SK-N-MC (cell line): ENCODE measurements at regions not wholly inside any gene's neighbourhood (a gene's known extent, or its start where the extent isn't known, plus 50 kb on each side); places are given as distances from the start of the nearest gene placed in this dataset.
"Not testable (repeated sequence)": the region's sequence is repeated elsewhere in the genome, so short reads cannot be mapped to it uniquely, and the experiment has no call there.

Source experiments
- DNase-seq: peaks from one replicate; pipeline ENCODE4 v3.0.0-alpha.2; 2011; ENCODE audit warnings: low read depth, low spot score
- H3K27ac ChIP-seq: fragments of 200-600 bp; sonication (generic); 2 replicates; pipeline ENCODE4 v1.5.1; 2016; ENCODE audit warnings: mixed run types
- H3K36me3 ChIP-seq: fragments of 200-600 bp; sonication (generic); 2 replicates; pipeline ENCODE4 v1.6.1; 2017; ENCODE audit warnings: antibody characterized with exemption, low read length, mixed read lengths; ENCODE audit not compliant: insufficient read depth
- H3K4me3 ChIP-seq: fragments of 200-600 bp; sonication (generic); 2 replicates; pipeline ENCODE4 v1.5.1; 2016
- H3K9ac ChIP-seq: fragments of 200-600 bp; sonication (generic); 2 replicates; pipeline ENCODE4 v1.8.0; 2017; ENCODE audit warnings: mixed run types, mixed read lengths; ENCODE audit not compliant: insufficient read length
- H3K9me3 ChIP-seq: fragments of 200-600 bp; sonication (generic); 2 replicates; pipeline ENCODE4 v1.6.1; 2017; ENCODE audit warnings: low read depth, mild to moderate bottlenecking, antibody characterized with exemption, low read length, moderate library complexity, mixed read lengths
- EZH2 ChIP-seq: fragments of 200-600 bp; sonication (generic); IDR thresholded peaks from one replicate; pipeline ENCODE4 v1.6.1; 2017; ENCODE audit warnings: antibody characterized with exemption
- FOXP2 ChIP-seq: optimal IDR thresholded peaks from 2 replicates; pipeline ENCODE3; 2011; ENCODE audit warnings: mild to moderate bottlenecking, moderate library complexity; ENCODE audit not compliant: insufficient read depth; ENCODE audit errors: extremely low read length, control extremely low read depth
- POLR2AphosphoS5 ChIP-seq: IDR thresholded peaks from 2 replicates; pipeline ENCODE4 v1.6.1; 2012; ENCODE audit warnings: mild to moderate bottlenecking, low read depth, low read length, borderline replicate concordance

- H3K27ac ChIP-seq: no peak overlapping the region
- no peak overlapping the region for H3K4me3 ChIP-seq
- no peak for TF ChIP-seq FOXP2
- no peak for TF ChIP-seq EZH2
- no peak for TF ChIP-seq POLR2AphosphoS5
- H3K9me3 ChIP-seq: no peaks in the 10 kb centered on the region
- no peak overlapping the region for H3K9ac ChIP-seq
- H3K36me3 ChIP-seq: no peaks in the 10 kb centered on the region
- DNase-seq: no peak
Measured at GRCh38 chr1:78263946-78264345, 218.2 kb downstream of the GIPC2 start.

DNA sequence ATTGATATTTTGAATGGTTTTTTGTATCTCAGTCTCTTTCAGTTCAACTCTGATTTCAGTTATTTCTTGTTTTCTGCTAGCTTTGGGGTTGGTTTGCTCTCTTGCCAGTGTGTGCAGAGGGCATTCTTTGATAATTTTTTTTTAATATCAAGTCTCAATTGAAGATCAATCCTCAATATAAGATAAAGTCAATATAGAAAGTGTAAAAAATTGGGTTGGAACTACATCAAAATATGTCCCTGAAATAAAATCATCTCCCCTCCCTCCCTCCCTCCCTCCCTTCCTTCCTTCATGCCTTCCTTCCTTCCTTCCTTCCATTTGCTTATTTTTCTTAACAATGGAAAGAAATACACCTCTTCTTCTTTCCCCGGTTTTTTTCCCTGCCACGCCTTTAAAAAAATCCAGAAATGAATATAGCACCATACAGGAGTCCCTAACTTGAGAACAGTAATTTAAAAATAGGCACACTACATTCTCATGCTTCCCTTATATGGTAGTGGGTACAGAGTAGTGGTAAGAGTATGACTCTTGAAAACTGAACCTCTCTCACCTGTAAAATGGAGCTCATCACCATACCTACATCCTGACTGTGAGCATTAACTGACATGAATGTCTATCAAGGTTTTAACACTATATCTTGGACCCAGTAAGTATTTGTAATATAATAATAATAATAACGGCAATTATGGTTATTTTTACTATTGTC lies 221.9 kb downstream of the GIPC2 start:
- H3K36me3 ChIP-seq: no peaks in the 10 kb centered on the region

GRCh38 chr1:78269591-78269990 lies 221.2 kb upstream of the PTGFR start:
- H3K4me3 ChIP-seq: no peak overlapping the region
- no peaks in the 10 kb centered on the region for H3K9me3 ChIP-seq
- TF ChIP-seq FOXP2 (no peak), POLR2AphosphoS5 (no peak), EZH2 (no peak)
- no peak overlapping the region for H3K9ac ChIP-seq
- no peaks in the 10 kb centered on the region for H3K36me3 ChIP-seq
- no peak for DNase-seq
- H3K27ac ChIP-seq: no peak overlapping the region

More for the DNA sequence above, 221.9 kb downstream of the GIPC2 start:
- no peak overlapping the region for H3K9ac ChIP-seq
- no peaks in the 10 kb centered on the region for H3K9me3 ChIP-seq
- no peak overlapping the region for H3K27ac ChIP-seq
- no peak for DNase-seq
- no peak overlapping the region for H3K4me3 ChIP-seq
- TF ChIP-seq EZH2: no peak
- TF ChIP-seq POLR2AphosphoS5: no peak
- no peak for TF ChIP-seq FOXP2

- H3K36me3 ChIP-seq, DNase-seq, H3K4me3 ChIP-seq, H3K9me3 ChIP-seq, H3K9ac ChIP-seq: not testable (repeated sequence)
- H3K27ac ChIP-seq: peak overlapping the region; percentile 53; the same call in 1 of the 2 replicates
Measured at GRCh38 chr1:78271423-78271822, 219.4 kb upstream of the PTGFR start.

DNA sequence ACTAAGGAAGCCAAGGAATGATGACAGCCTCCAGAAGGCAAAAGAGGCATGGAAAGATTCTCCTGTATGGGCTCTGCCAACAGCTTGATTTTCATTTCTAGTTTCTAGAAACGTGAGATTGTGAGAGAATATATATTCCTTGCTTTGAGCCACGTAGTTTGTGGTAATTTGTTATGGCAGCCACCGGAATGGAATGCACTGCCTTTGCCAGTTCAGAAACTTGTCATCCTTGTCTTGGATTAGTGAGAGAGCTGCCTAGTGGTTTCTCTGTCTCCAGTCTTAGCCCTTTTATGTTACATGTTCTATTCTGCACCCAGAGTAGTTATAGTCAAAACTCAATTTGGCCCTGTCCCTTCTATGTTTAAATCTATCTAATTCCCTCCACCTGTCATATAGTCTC lies 216.0 kb upstream of the PTGFR start:
- Histone ChIP-seq H3K27ac (no peak overlapping the region), H3K36me3 (no peaks in the 10 kb centered on the region), H3K4me3 (no peak overlapping the region), H3K9me3 (no peaks in the 10 kb centered on the region), H3K9ac (no peak overlapping the region)
- DNase-seq: no peak
- no peak for TF ChIP-seq FOXP2
- TF ChIP-seq EZH2: no peak
- TF ChIP-seq POLR2AphosphoS5: no peak

- no peak for TF ChIP-seq EZH2
- TF ChIP-seq FOXP2: no peak
- no peak for TF ChIP-seq POLR2AphosphoS5
- Histone ChIP-seq H3K4me3 (no peak overlapping the region), H3K9me3 (no peaks in the 10 kb centered on the region), H3K9ac (no peak overlapping the region), H3K36me3 (no peaks in the 10 kb centered on the region), H3K27ac (no peak overlapping the region)
- DNase-seq: no peak
Measured at GRCh38 chr1:78275456-78275855, 215.3 kb upstream of the PTGFR start.

DNA sequence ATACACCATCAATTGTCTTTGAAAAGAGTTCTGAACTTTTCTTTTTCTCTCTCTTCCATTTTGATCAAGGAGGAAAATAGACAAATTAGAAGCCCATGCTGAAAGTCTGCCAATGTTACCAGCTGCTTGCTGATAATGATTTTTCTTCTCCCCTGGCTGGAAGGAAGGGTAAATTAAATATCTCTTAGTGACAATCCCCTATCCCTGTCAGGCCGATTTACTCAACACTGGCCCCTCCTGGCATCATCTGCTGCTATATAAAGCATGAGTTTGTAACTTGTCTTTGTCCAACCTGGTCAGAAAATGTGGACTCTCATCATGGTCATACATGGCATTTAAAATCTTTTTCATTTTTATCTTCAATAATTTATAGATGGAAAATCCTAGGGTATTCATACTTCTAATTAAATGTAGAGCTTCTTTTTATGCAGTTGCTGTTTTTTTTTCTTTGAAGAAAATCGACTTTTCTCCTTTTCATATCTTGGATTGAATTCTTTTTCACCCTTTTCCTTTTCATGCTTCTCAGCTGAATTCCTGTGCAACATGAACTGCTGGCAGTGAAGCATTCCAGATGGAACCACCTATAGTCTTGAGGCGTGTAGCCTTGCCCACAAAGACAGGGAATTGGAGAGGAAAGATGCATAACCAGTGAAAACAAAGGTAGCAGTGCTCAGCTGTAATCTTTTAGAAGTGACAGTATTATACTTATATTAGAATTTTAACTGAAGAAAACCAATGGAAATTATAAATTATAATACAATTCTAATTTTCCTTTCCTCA lies 214.7 kb upstream of the PTGFR start:
- Histone ChIP-seq H3K4me3 (no peak overlapping the region), H3K9me3 (no peaks in the 10 kb centered on the region), H3K9ac (no peak overlapping the region), H3K36me3 (no peaks in the 10 kb centered on the region), H3K27ac (no peak overlapping the region)
- TF ChIP-seq POLR2AphosphoS5: no peak
- no peak for TF ChIP-seq FOXP2
- no peak for TF ChIP-seq EZH2
- DNase-seq: no peak

GRCh38 chr1:78277253-78277652 lies 213.5 kb upstream of the PTGFR start:
- Histone ChIP-seq H3K9ac (no peak overlapping the region), H3K9me3 (no peaks in the 10 kb centered on the region), H3K4me3 (no peak overlapping the region), H3K27ac (no peak overlapping the region), H3K36me3 (no peaks in the 10 kb centered on the region)
- TF ChIP-seq FOXP2 (no peak), POLR2AphosphoS5 (no peak), EZH2 (no peak)
- no peak for DNase-seq

GRCh38 chr1:78279051-78279450 lies 211.7 kb upstream of the PTGFR start:
- no peak overlapping the region for H3K27ac ChIP-seq
- no peak overlapping the region for H3K4me3 ChIP-seq
- no peak for DNase-seq
- no peaks in the 10 kb centered on the region for H3K9me3 ChIP-seq
- no peak overlapping the region for H3K9ac ChIP-seq
- TF ChIP-seq POLR2AphosphoS5 (no peak), EZH2 (no peak), FOXP2 (no peak)
- no peaks in the 10 kb centered on the region for H3K36me3 ChIP-seq
